ENCODE measurements at regions not wholly inside any gene's neighbourhood (a gene's known extent, or its start where the extent isn't known, plus 50 kb on each side); places are given as distances from the start of the nearest gene placed in this dataset.
A peak's percentile ranks its signal among the peaks of the same experiment; 100 is the strongest.

DNA sequence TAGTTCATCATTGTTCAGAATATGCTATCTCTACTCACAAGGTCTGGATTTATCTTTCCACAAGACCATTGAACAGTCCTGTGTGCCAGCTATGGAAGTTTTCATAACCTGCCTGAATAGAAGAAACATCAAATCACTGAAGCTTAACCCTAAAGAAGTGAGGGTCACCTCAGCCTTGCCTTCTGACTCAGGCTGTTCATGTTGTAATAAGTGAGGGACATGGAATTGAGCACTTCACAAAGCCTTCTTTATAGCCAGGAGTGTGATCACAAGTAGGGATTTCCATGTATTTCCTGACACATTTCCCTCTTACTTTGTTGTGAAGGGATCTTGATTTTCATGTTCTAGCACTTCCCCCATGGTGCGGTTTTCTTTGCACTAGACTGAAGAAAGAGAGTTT, 577.5 kb upstream of the WWC1 start:
- DNase-seq (ENCODE audit: low read depth, low spot score), result no peak

DNA sequence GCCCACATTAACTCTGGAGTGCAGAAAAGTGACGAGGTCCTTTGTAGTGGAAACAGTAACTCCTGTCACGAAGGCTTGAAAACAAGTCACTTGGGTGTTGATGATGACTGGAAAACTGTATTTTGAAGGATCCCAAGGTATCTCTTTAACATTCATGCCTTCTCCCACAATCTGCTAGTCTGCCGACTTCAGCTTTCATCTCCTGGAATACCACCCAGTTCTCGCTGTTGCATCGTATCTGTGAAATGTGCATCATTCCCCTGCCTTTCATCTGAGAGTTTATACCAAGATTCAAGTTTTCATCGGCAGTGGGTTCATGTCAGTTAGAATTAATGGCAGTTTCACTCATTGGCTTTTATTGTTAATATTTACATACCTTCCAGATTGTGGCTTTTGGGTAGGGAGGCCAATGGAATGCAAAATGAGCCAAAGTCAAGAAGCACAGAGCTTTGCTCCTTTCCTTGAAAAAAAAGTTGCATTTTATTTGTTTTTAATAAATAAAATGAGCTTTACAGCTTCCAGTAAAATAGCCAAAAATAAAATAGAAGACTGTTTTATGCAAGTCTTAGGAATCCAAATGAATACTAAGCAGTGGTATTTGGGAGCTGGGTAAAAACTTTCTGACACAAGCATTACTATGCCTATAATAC, 575.2 kb upstream of the WWC1 start:
- DNase-seq (ENCODE audit: low read depth, low spot score), result peak; percentile 74

DNA sequence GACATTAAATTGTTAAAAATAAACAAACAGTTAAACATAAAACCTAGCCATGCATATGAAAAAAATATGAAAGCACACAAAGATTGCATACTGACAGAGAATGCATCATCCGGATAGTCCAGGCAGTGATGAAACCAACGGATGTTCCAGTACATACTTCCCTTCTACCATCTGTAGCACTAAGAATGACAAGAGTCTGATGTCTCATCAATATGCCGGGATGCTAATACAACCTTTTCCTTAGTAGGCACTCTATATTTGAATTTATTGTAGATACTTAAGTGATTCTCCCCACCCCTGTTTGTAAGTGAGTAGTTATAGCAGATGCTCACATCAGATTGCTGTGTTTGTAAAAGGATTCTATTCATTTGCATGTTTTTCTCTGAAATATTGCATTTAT, 571.2 kb upstream of the WWC1 start:
- no peak for DNase-seq (ENCODE audit: low read depth, low spot score)

DNA sequence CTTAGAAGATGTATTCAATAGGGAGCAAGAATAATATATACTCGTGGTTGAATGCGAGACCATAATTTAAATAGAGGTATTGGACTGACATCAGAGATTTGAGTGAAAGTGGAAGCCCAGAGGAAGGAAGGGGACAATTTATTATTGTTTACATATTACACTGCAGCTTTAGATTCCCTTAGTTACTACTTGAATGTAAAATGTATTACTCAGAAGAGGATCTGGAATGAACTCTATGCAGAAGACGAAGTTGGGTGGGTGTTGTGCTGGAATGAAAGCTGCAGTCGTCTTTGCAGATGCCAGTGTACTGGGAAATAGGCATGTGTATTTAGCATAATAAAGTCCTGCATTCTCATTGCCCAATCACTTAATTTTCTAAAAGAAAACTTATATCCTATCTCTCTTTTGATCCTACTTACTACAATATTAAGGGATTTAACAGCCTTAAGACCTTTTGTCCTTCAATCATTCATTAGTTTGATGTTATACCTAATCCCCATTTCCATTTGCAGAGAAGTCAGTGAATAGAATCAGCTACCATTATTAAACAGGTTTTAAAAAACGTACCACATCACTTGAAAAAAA, 570.7 kb upstream of the WWC1 start:
- no peak for DNase-seq (ENCODE audit: low read depth, low spot score)

DNA sequence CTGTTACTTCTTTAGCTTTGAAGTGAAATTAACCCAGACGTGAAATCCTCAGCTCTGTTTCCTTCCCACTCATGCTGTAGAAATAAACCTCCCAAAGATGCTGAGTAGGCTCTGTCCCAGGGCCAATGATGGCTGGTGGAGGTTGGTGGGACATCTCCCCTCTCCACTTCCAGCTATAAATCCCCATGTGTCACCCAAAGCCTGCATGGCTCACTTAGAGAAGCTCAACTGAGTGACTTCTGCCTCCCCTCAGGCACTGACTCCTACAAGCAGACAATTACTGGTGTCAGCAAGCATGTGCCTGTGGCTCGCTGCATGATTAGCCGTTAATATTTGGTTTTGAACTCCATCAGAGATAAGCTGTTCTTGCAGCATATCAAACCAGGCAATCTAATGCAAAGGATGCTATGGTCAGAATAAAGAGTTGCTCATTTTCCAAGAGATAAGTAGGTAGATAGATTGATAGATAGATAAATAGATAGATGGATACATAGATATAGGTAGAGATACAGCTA, 569.5 kb upstream of the WWC1 start:
- no peak for DNase-seq (ENCODE audit: low read depth, low spot score)

DNA sequence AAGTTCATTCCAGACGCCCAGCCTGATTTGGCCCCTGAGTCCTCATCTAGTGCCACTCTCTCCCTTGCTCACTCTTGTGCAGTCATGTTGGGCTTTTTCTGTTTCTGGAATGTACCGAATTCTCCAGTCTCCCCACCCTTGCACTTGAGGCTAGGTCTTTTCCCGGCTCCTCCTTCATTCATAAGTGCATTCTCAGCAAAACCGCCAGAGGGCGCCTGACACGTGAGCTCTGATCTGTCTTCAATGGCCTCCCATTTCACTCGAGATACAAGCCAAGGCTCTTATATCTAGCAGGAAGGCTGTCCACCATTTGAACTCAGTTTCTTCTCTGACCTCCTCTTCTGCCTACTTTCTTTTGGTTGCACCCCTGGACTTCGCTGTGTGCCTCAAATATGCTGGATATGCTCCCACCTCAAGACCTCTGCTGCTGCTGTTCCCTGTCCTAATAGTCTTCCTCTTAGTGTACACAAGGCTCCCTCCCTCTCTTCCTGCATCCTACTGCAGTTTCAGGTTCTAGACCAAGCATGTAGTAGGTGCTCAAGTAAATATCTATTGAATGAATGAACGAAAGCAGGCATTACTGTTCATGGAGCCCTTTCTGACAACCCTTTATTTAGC, 568.1 kb upstream of the WWC1 start:
- peak; percentile 91 for DNase-seq (ENCODE audit: low read depth, low spot score)

DNA sequence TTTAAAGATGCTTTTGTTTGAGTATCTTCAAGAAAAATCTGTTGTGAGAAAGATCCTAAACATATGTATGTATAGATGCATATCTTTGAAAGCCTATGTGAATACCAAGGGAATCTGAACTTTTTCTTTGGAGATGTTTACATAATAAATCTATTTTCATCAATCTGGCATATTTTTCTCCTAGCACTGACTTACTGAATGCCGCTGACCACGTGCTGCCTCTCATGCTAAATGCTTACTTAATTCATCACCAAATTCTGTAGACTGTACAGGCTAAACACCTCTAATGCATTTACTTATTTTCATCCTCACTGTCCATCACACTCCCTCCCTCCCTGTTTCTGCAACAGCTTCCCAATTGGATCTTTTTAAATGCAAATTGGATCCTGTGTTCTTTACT, 566.2 kb upstream of the WWC1 start:
- no peak for DNase-seq (ENCODE audit: low read depth, low spot score)

DNA sequence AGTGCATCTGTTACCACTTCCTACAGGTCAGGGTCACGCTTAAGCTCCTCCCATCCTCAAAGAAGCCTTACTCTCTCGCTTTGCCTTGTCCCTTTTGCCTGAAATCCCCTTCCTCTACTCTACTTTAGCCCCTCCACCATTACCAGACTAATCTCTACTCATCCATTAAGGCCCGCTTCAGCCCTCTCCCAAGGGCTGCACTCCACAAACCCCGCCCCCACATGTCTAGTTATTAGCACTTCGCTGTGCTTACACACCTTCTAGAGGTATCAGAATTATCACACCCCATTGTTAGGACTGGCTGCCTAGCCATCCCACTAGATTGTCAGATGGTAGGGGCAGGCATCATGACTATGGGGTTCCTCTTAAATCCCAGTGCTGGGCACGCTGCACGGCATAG, 565.7 kb upstream of the WWC1 start:
- no peak for DNase-seq (ENCODE audit: low read depth, low spot score)

DNA sequence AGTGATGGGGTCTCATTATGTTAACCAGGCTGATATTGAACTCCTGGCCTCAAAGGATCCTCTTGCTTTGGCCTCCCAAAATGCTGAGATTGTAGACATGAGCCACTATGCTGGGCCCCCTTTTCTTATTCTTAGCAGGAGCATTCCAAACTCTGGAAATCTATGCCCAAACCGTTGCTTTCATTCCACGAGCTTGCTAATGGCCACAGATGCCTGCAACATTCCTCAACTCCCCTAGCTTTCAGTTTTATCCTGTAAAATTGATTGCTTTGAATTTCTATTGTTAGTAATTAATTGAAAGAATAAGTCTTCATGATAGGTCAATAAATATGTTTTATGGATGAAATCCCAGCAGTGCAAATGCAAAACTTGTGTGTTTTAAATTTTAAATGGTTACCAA, 564.8 kb upstream of the WWC1 start:
- no peak for DNase-seq (ENCODE audit: low read depth, low spot score)

DNA sequence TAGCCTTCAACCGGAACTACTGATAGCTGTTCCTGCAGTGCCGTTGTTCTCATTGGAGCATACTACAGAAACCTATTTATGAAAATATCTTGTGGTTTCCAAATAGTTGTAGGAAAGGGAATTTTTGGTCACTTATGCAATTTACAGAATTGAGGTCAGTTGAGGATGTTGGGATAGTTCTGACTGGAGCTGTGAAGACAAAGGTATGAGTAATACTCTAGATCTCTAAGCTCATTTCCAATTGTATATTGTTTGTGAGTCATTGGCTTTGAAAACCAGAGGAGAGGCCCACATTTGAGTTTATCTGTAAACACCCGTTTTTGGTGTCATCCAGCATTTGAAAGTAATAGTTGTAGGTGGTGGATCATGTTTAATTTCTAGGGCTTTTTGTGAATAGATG, 561.3 kb upstream of the WWC1 start:
- peak; percentile 85 for DNase-seq (ENCODE audit: low read depth, low spot score)

DNA sequence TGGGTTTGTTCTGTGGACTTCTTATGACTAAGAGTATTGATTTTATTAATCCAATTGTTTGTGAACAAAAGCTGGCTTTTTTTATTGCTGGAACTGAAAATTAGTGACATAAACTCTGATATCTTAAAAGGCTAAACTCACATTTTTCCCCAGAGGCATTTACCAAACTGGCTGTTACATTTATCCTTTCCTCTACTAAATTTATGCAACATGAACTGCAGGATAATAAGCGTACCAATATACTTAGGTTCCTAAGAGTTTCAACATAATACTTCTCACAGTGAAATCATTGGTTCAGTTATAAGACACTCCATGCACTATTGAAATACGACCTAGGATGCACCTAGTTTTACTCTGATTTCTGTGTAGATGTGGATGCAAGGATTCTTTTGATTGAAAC, 560.8 kb upstream of the WWC1 start:
- no peak for DNase-seq (ENCODE audit: low read depth, low spot score)

DNA sequence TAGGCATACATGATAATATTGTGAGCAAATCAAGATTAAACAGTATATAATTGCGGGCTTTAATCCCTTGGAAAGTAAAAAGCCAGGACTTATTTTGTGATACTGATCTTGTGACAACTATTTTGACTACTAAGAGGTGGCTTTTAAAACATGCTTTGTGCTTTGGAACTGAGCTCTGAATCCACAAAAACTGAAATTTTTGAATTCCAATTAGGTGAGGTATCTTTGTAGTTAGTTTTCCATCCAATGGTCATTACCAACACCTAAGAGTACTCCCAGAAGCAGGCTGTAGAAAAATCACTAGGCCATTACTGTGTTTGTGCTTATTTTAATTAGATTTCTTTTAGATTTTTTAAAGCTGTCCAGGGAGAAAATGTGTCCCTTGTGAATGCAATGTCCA, 559.5 kb upstream of the WWC1 start:
- DNase-seq (ENCODE audit: low read depth, low spot score), result no peak

DNA sequence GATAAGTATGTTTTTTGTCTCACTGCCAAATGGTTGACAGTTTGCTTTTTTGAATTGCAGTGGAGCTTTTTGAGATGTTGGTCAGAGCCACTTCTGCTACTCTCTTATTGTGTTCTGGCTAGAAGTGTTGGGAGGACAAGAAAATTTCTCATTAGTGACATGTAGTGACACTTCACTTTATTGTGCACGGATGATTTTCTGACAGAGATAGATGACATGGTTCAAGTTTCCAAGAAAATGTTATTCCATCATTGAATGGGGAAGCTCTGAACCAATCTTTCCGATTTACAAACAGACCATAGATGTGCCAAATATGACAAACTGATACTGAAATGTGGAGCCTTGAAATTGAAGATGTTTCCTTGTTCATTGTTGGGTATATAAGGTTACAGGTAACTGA, 558.9 kb upstream of the WWC1 start:
- no peak for DNase-seq (ENCODE audit: low read depth, low spot score)

DNA sequence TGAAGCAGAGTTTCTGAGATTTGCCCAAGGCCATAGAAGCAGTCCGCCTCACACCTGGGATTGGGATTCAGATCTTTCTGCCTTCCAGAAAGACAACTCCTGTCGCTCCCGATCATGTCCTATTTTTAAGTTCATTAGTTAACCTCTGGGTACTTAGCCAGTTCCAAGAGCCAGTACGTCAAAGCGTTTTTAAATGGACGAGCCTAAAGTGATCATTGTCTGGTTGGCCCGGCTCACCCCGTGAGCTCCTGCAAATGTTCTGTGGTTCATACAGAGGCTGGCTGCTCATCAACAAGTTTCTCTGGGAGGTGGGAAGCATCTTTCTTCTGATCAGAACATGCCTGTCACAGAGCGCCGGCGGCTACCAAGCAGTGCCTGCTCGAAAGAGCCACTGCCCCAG, 554.5 kb upstream of the WWC1 start:
- DNase-seq (ENCODE audit: low read depth, low spot score), result no peak

DNA sequence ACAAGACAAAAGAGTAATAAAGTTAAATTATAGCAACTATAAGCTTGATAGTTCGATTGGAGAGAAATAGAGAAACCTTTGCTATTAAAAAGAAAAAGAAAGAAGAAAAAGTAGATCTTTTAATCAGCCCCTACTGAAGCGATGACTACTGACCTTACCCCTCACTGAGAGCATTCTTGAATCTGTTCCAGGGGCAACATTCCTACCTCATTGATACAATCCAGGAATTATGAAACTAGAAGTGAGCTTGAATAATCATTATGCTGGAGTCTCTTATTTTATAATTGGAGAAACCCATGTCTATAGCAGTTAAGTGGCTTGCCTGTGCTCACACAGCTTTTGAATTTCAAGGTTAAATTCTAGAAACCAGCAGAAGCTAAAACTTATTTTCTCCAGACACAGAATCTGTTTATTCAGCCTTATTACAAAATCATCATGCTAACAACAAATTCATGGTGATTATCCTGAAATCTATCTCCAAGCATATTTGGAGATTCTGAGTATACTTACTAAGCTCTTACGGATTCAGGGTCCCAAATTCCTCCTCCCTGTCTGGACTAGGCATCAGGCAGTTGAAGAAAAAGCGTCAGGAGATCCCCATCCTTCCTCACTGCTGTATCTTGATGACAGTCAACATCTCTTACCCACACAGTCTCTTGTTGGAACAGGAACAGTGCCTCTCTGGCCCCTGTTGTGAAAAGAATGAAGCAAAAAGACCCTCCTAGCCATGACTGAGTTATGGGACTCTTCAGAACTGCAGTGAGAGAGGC, 547.6 kb upstream of the WWC1 start:
- DNase-seq (ENCODE audit: low read depth, low spot score), result peak; percentile 89

DNA sequence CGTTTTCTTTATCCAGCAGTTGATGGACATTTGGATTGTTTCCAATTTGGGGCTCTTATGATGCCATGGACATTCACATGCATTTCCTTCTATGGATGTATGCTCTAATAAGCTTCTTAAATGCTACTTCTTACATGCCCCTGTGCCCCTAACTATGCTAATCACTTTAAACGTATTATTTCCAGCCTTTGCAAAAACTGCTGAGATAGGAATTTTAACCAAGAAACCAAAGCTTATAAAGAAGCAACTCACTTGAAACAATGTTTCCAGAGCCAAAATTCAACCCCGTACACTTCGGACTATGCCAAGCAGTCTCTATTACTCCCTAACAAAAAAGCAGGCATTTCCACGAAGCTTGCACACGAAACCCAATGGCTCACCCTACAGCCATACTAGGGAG, 545.6 kb upstream of the WWC1 start:
- no peak for DNase-seq (ENCODE audit: low read depth, low spot score)

DNA sequence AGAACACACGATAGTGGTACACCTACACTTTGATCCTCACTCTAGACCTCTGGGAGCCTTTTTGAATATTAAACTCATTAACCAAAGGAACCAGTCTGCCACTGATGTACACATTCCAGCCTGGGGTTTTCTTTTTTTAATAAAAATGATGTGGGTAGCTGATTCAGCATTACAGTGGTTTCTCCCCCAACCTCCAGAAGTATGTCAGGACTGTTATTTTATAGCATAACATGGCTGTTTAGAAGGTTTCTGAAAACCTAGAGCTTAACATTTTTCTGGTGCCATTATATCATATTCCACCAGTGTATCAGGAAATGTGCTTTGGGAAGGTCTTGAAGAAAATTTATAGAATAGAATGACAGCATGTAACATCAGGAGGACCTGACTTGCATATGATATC, 540.9 kb upstream of the WWC1 start:
- DNase-seq (ENCODE audit: low read depth, low spot score), result peak; percentile 48

DNA sequence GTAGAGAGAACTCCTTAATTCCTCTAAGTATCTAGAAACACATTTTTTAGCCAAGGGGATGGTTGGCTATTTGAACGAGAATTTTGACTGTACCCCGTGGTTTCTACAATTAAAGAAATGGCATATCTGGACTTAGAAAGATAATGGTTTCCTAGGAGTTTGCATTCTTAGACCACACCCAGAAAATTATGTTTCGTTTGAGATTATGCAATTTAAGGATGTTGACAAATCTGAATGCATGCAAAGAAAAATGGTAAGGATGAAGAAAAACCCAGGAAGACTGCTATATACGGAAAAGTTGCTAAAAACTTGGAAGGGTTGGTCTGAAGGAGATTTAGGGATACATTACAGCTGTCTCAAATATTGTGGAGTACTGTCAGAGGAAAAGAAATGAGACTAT, 538.5 kb upstream of the WWC1 start:
- DNase-seq (ENCODE audit: low read depth, low spot score), result no peak

DNA sequence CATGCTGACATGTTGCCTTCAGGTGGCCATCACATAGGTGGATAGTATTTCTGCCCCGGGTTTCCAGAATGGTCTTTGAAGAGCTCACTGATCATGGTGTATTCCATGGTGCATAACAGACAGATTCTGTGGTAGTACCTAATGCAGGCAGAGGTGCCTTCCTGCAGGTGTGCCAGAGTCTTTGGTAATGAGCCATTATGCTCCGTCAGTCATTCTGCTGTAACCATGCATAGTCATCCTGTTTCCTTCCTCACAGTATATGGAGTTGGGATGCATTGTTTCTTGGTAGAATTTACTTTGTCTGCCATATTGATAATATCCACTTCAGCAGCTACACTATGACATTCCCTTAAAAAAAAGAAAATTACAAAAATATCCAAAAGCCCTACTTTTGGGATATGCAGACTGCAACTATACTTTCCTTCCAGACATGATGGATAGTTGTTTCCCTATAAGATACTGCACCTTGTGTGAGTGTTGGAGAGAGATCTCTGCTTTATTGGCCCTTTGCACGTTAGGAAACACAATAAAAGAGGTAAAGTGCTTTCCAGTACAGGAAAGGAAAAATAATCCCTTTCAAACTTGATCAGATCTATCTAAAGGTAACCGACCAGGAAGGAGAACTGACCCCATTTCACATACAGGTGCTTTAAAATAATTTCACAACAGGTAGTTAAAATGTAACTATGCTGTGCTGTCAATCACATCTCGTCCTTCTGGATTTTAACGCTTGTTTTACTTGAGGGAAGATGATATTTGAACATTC, 537.5 kb upstream of the WWC1 start:
- DNase-seq (ENCODE audit: low read depth, low spot score), result no peak

DNA sequence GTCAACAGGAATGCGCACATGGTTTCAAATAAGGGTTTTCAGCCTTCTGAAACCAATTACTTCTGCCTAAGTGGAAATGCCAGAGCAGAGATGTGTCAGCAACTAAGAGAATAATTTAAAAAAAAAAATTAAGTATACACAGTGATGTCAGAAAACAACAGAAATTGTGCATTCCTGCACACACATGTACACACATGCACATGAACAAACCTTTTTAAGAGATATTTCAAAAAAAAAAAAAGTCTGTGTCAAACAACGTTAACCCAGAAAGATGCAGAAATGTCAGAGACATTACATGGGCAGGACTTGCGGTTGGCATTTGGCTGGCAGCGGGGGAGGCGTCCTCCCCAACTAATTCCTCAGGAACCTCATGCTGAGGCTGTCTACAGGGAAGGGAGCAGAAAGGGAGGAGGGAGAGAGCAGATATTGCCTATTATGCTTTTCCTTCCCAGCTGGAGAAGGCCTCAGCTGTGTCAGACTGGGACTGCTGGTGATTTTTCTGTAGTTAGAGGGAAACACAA, 536.9 kb upstream of the WWC1 start:
- peak; percentile 67 for DNase-seq (ENCODE audit: low read depth, low spot score)

DNA sequence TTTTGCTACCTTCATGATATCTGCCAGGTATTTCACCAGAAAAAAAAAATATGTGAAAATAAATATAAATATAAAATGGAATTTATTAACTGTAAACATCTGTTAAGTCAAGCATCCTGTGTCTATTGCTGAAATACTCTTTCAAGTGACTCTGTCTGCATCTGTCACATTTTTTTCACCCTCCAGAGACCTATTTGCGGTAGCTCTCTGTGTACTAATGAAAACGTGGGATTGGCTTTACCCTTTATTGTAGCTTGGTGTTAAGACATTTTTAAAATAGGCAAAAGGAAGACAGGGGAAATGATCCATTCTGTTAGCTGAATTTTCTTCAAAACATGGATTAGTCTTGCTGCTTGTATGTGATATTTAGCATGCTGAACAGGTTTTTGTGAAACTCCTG, 536.0 kb upstream of the WWC1 start:
- no peak for DNase-seq (ENCODE audit: low read depth, low spot score)
